Ovary (tissue), 7 donors: ENCODE measurements at regions not wholly inside any gene's neighbourhood (a gene's known extent, or its start where the extent isn't known, plus 50 kb on each side); places are given as distances from the start of the nearest gene placed in this dataset.

Experiments
- DNase-seq, 5 donors: peaks; one replicate each; pipeline ENCODE4 v3.0.0-alpha.2; 2019 to 2020
- H3K27ac ChIP-seq, 2 donors: fragments of 200-600 bp; one replicate each; pipeline versions ENCODE4 v1.5.1 to v1.8.0; 2019 to 2022
- H3K27me3 ChIP-seq: fragments of 200-600 bp; one replicate; pipeline ENCODE4 v1.8.0; 2022
- H3K36me3 ChIP-seq: fragments of 200-600 bp; sonication (generic); one replicate; pipeline ENCODE4 v1.5.1; 2019
- H3K4me1 ChIP-seq: one replicate; pipeline ENCODE4 v1.8.1; 2013; ENCODE audit warnings: mild to moderate bottlenecking, moderate library complexity; ENCODE audit not compliant: insufficient read depth
- H3K4me3 ChIP-seq: fragments of 200-600 bp; sonication (generic); one replicate; pipeline ENCODE4 v1.5.1; 2017
- H3K9me3 ChIP-seq, 2 donors: fragments of 200-600 bp in 1 of 2; sonication (generic) in 1 of 2; one replicate each; pipeline versions ENCODE4 v1.5.1 to v1.8.1; 2013 to 2019; ENCODE audit warnings: mild to moderate bottlenecking in 1 of 2, moderate library complexity in 1 of 2
- EP300 ChIP-seq: sonication (generic); formaldehyde crosslinking; IDR thresholded peaks from one replicate; pipeline ENCODE4 v1.6.1; 2017; ENCODE audit warnings: antibody characterized with exemption
- POLR2A ChIP-seq: fragments of 450-650 bp; IDR thresholded peaks from one replicate; pipeline ENCODE4 v1.6.1; 2017; ENCODE audit warnings: antibody characterized with exemption, mild to moderate bottlenecking, moderate library complexity
- WGBS, 3 donors: extraction: QIAGEN DNeasy Blood & Tissue Kit in 1 of 3; methylation state at CpG; one replicate each; pipeline versions ENCODE4 v1.1.5 to v1.1.7; 2013 to 2017; 5-methylcytosine and 5-hydroxymethylcytosine counted together
- intact Hi-C, 4 donors: fragments of 100-400 bp; cut with DNase I; formaldehyde crosslinking; loops; one replicate each; pipeline versions ENCODE4 v1.11.0 to v1.15.1; 2022 to 2023
- TF ChIP-seq, protein P1 (sequence below), 3 donors: fragments of 450-650 bp in 2 of 3; fragments of 200-600 bp in 1 of 3; IDR thresholded peaks; one replicate each; pipeline versions ENCODE4 v1.5.1 to v1.8.0; 2016 to 2022; ENCODE audit warnings: antibody characterized with exemption in 3 of 3, mild to moderate bottlenecking in 1 of 3
- donor health status: DM: no; HTN: no; CAD: no; lungs with moderate emphysema.
- donor health status: DM: no; HTN: no; CAD: no.
- donor health status: Bipolar disorder and iron deficiency.
- donor health status: DM: no; HTN: no; CAD: no.
- donor health status: DM: yes; HTN: yes; CAD: no.

- intact Hi-C loops = no loop called here
- no peak overlapping the region for H3K4me3 ChIP-seq
- WGBS, 3 donors = 92 to 95% (median 95%) methylated on average over 9 of the region's 9 CpGs
- H3K4me1 ChIP-seq = no peaks in the 10 kb centered on the region
- no peak for DNase-seq
- no peaks in the 10 kb centered on the region for H3K36me3 ChIP-seq
- H3K27ac ChIP-seq = no peak overlapping the region
- no peaks in the 10 kb centered on the region for H3K9me3 ChIP-seq
- H3K27me3 ChIP-seq = no peaks in the 10 kb centered on the region
- TF ChIP-seq, protein P1, sequence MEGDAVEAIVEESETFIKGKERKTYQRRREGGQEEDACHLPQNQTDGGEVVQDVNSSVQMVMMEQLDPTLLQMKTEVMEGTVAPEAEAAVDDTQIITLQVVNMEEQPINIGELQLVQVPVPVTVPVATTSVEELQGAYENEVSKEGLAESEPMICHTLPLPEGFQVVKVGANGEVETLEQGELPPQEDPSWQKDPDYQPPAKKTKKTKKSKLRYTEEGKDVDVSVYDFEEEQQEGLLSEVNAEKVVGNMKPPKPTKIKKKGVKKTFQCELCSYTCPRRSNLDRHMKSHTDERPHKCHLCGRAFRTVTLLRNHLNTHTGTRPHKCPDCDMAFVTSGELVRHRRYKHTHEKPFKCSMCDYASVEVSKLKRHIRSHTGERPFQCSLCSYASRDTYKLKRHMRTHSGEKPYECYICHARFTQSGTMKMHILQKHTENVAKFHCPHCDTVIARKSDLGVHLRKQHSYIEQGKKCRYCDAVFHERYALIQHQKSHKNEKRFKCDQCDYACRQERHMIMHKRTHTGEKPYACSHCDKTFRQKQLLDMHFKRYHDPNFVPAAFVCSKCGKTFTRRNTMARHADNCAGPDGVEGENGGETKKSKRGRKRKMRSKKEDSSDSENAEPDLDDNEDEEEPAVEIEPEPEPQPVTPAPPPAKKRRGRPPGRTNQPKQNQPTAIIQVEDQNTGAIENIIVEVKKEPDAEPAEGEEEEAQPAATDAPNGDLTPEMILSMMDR (IDR thresholded peaks at IDR 0.05) = no peak
- TF ChIP-seq POLR2A (no peak), EP300 (no peak)
Measured at GRCh38 chr4:187789078-187789477, 206.5 kb upstream of the ZFP42 start.

DNA sequence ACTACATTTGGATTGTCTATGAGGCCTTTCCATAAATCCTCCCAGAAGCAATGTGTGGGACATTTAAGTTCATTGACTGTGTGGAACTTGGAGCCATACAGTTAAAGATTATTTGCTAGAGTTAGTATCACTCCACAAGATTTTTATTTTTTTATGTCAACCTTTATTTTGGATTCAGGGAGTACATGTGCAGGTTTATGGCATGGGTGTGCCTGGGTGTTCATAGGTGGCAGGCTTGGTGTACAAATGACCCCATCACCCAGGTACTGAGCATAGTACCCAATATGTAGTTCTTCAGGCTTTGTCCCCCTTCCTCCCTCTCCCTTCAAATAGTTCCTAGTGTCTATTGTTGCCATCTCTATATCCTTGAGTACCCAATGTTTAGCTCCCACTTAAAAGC, 199.8 kb upstream of the ZFP42 start:
- TF ChIP-seq, protein P1 (IDR thresholded peaks at IDR 0.05) = no peak
- no peak for TF ChIP-seq POLR2A
- no peak for TF ChIP-seq EP300
- no peak for DNase-seq
- Histone ChIP-seq H3K27ac (no peak overlapping the region), H3K27me3 (no peaks in the 10 kb centered on the region), H3K36me3 (no peaks in the 10 kb centered on the region), H3K4me3 (no peak overlapping the region), H3K4me1 (no peaks in the 10 kb centered on the region), H3K9me3 (no peaks in the 10 kb centered on the region)
- intact Hi-C loops = no loop called here

DNA sequence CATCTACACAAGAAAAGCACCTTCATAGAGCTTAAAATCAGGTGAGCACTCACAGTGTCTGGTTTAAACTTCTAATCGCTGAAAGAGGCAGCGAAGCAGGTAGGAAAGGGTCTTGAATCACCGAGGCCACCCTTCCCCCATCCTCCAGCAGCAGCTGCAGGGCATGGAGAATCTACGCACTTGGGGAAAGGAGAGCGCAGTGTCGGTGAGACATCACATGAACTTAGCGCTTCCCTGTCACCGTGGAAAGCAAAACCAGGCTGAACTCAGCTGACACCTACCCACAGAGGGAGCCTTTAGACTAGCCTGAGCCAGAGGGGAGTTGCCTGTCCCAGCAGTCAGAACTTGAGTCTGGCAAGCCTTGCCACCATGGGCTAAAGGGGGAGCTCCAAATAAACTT, 197.2 kb upstream of the ZFP42 start:
- 88 to 90% (median 89%) methylated on average over 8 of the region's 8 CpGs for WGBS, 3 donors
- intact Hi-C loops = no loop called here
- no peak overlapping the region for H3K27ac ChIP-seq
- no peak overlapping the region for H3K4me3 ChIP-seq
- H3K9me3 ChIP-seq = no peaks in the 10 kb centered on the region
- H3K36me3 ChIP-seq = no peaks in the 10 kb centered on the region
- H3K4me1 ChIP-seq = no peaks in the 10 kb centered on the region
- H3K27me3 ChIP-seq = no peaks in the 10 kb centered on the region
- DNase-seq = no peak
- no peak for TF ChIP-seq EP300
- no peak for TF ChIP-seq POLR2A
- TF ChIP-seq, protein P1 (IDR thresholded peaks at IDR 0.05) = no peak

GRCh38 chr4:187799735-187800134, 195.8 kb upstream of the ZFP42 start:
- TF ChIP-seq, protein P1 (IDR thresholded peaks at IDR 0.05) = no peak
- no peak for TF ChIP-seq POLR2A
- no peak for TF ChIP-seq EP300
- intact Hi-C loops = no loop called here
- no peak overlapping the region for H3K27ac ChIP-seq
- no peaks in the 10 kb centered on the region for H3K36me3 ChIP-seq
- no peak for DNase-seq
- H3K4me3 ChIP-seq = no peak overlapping the region
- no peaks in the 10 kb centered on the region for H3K9me3 ChIP-seq
- 77 to 100% (median 81%) methylated on average over 2 of the region's 2 CpGs for WGBS, 3 donors
- H3K27me3 ChIP-seq = no peaks in the 10 kb centered on the region
- H3K4me1 ChIP-seq = no peaks in the 10 kb centered on the region

DNA sequence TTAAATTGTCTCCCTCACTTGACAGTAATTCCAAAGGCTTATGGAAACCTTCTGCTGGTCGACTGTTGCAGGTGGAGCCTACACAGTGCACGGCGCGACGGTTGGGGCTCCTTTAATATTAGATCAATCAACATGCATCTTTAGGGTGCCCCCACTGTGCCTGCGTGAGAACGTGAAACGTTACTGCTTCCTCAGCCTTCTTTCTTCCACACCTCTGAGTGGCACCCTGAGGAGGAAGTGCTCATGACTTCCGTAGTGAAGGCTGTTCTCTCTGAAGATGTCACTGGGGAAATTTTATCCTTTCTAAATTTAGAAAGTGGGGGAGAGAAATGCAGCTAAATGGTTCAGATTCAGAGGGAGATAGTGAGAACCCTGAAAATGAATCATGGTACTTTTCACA, 184.0 kb upstream of the ZFP42 start:
- DNase-seq = no peak
- 66 to 68% (median 66%) methylated on average over 9 of the region's 9 CpGs for WGBS, 3 donors

More for the DNA sequence above, 184.0 kb upstream of the ZFP42 start:
- Histone ChIP-seq H3K27ac (no peak overlapping the region), H3K9me3 (no peaks in the 10 kb centered on the region), H3K27me3 (no peaks in the 10 kb centered on the region), H3K4me3 (no peak overlapping the region), H3K36me3 (no peaks in the 10 kb centered on the region), H3K4me1 (no peaks in the 10 kb centered on the region)
- intact Hi-C loops = no loop called here
- TF ChIP-seq POLR2A (no peak), EP300 (no peak)
- TF ChIP-seq, protein P1 (IDR thresholded peaks at IDR 0.05) = no peak
